ENCODE measurements at regions not wholly inside any gene's neighbourhood (a gene's known extent, or its start where the extent isn't known, plus 50 kb on each side); places are given as distances from the start of the nearest gene placed in this dataset.
A peak's percentile ranks its signal among the peaks of the same experiment; 100 is the strongest.
"Not testable (repeated sequence)": the region's sequence is repeated elsewhere in the genome, so short reads cannot be mapped to it uniquely, and the experiment has no call there.

DNA sequence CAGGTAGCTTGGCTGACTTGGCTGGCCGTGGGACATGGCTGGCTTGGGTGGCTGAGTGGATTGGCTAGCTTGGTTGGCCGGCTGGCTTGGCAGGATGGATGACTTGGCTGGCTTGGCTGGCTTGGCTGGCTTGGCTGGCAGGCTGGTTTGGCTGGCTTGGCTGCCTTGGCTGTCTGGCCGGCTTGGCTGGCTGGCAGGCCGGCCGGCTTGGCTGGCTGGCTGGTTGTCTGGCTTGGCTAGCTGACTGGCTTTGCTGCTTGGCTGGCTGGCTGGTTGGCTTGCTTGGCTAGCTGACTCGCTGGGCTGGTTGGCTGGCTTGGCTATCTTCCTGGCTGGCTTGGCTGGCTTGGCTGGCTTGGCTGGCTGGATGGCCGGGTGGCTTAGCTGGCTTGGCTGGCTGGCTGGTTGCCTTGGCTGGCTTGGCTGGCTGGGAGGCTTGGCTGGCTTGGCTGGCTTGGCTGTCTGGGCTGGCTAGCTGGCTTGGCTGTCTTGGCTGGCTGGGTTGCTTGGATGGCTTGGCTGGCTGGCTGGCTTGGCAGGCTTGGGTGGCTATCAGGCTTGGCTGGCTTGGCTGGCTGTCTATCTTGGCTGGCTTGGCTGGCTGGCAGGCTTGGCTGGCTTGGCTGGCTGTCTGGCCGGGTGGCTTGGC is 129.7 kb upstream of the FAM72C start:
- DNase-seq = no peak
- 80 to 83% methylated on average over 8 of the region's 8 CpGs for WGBS, 2 experiments (ENCODE audit: insufficient coverage in 1 of 2, insufficient read length in 1 of 2)
- no peak overlapping the region for H3K4me3 Mint-ChIP-seq

DNA sequence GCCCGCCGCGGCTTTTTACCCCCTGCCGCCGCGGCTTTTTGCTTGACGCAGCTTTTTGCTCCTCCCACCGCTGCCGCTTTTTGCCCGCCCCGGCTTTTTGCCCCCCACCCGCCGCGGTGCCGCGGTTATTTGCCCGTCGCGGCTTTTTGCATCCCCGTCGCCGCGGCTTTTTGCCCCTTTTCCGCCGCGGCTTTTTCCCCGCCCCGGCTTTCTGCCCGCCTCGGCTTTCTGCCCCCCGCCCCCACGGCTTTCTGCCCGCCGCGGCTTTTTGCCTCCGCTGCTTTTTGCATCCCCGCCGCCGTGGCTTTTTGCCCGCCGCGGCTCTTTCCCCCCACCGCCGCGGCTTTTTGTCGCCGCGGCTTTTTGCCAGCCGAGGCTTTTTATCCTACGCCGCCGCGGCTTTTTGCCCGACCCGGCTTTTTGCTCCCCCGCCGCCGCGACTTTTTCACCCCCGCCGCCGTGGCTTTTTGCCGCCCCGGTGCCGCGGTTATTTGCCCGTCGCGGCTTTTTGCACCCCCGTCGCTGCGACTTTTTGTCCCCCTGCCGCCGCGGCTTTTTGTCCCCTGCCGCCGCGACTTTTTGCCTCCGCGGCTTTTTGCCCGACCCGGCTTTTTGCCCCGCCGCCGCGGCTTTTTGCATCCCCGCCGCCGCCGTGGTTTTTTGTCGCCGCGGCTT is 105.5 kb upstream of the FAM72C start:
- not testable (repeated sequence) for H3K4me1 Mint-ChIP-seq; H3K27ac Mint-ChIP-seq; H3K27me3 ChIP-seq (ENCODE audit: control insufficient read depth, insufficient read depth, low read length, poor library complexity, severe bottlenecking); H3K9me3 Mint-ChIP-seq; H3K36me3 ChIP-seq (ENCODE audit: control insufficient read depth, insufficient read depth, low read length); H3K9ac ChIP-seq (ENCODE audit: extremely low read depth, low read length, poor library complexity, severe bottlenecking); H3K4me3 ChIP-seq (ENCODE audit: low read length); H3K27me3 Mint-ChIP-seq (ENCODE audit: insufficient read depth); H3K9me3 ChIP-seq (ENCODE audit: control insufficient read depth, low read length); H3K4me1 ChIP-seq (ENCODE audit: control insufficient read depth, insufficient read depth, low read length); H3K36me3 Mint-ChIP-seq (ENCODE audit: low read depth)
- H3K27ac ChIP-seq (ENCODE audit: low read depth, low read length) = peak overlapping the region; percentile 49
- WGBS, 2 experiments (ENCODE audit: insufficient coverage in 1 of 2, insufficient read length in 1 of 2) = 2 to 3% methylated on average over 14 to 89 of the region's 93 CpGs
- DNase-seq = peak; percentile 84
- H3K4me3 Mint-ChIP-seq = peak overlapping the region; percentile 62

More for the DNA sequence above, 129.7 kb upstream of the FAM72C start:
- no peaks in the 10 kb centered on the region for H3K27me3 Mint-ChIP-seq (ENCODE audit: insufficient read depth)
- no peaks in the 10 kb centered on the region for H3K4me1 ChIP-seq (ENCODE audit: control insufficient read depth, insufficient read depth, low read length)
- H3K4me1 Mint-ChIP-seq = no peaks in the 10 kb centered on the region
- H3K36me3 ChIP-seq (ENCODE audit: control insufficient read depth, insufficient read depth, low read length) = no peaks in the 10 kb centered on the region
- H3K36me3 Mint-ChIP-seq (ENCODE audit: low read depth) = no peaks in the 10 kb centered on the region
- no peaks in the 10 kb centered on the region for H3K27me3 ChIP-seq (ENCODE audit: control insufficient read depth, insufficient read depth, low read length, poor library complexity, severe bottlenecking)
- H3K9me3 ChIP-seq (ENCODE audit: control insufficient read depth, low read length) = no peaks in the 10 kb centered on the region
- no peak overlapping the region for H3K27ac ChIP-seq (ENCODE audit: low read depth, low read length)
- no peak overlapping the region for H3K9ac ChIP-seq (ENCODE audit: extremely low read depth, low read length, poor library complexity, severe bottlenecking)
- H3K9me3 Mint-ChIP-seq = peaks cover 4% of the 10 kb centered on the region
- TF ChIP-seq, protein P1, sequence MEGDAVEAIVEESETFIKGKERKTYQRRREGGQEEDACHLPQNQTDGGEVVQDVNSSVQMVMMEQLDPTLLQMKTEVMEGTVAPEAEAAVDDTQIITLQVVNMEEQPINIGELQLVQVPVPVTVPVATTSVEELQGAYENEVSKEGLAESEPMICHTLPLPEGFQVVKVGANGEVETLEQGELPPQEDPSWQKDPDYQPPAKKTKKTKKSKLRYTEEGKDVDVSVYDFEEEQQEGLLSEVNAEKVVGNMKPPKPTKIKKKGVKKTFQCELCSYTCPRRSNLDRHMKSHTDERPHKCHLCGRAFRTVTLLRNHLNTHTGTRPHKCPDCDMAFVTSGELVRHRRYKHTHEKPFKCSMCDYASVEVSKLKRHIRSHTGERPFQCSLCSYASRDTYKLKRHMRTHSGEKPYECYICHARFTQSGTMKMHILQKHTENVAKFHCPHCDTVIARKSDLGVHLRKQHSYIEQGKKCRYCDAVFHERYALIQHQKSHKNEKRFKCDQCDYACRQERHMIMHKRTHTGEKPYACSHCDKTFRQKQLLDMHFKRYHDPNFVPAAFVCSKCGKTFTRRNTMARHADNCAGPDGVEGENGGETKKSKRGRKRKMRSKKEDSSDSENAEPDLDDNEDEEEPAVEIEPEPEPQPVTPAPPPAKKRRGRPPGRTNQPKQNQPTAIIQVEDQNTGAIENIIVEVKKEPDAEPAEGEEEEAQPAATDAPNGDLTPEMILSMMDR (conservative IDR thresholded peaks at IDR 0.05) = no peak
- no peak overlapping the region for H3K4me3 ChIP-seq (ENCODE audit: low read length)
- no peak overlapping the region for H3K27ac Mint-ChIP-seq

DNA sequence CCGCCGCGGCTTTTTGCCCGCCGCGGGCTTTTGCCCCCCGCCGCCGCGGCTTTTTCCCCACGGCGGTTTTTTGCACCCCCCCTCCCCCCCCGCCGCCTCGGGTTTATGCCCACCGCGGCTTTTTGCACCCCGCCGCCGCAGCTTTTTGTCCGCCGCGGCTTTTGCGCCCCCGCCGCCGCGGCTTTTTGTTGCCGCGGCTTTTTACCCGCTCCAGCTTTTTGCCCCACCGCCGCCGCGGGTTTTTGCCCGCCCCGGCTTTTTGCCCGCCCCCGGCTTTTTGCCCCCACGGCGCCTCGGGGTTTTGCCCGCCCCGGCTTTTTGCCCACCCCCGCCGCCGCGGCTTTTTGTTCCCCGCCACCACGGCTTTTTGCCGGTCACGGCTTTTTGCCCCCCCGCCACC is 104.9 kb upstream of the FAM72C start:
- WGBS, 2 experiments (ENCODE audit: insufficient coverage in 1 of 2, insufficient read length in 1 of 2) = 1% methylated on average over 34 of the region's 53 CpGs; no CpG with 5 or more reads in 1 of the 2 experiments
- not testable (repeated sequence) for H3K4me1 Mint-ChIP-seq

DNA sequence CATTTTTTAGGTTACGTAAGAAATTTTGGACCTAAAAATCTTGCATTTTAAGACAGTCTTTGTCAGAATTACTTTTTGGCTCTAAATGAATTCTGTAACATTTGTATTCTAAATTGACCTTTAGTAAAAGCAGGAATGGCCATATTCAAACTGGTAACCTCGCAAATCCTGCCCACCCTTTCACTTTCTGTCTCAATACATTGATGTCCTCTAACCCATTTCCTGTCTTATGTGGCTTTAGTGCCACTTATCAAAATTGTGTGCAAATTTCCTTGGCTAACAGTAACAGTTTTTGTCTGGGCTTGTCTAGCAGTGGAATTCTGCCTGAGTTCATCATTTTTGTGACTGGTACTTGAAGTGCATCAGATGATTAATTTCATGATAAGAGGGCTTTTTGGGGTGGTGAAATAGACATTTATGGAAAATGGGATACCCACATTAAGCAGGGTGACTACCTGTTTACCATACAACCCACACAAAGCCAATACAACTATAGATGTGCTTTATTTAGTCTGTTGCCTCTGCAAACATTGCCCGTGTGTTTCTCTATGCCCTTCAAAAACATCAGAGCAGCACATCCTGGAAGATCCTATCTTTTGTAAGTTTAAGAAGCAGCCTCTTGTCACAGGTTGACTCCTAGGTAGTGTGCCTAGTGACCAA is 98.7 kb upstream of the FAM72C start:
- H3K4me3 Mint-ChIP-seq; H3K27ac ChIP-seq (ENCODE audit: low read depth, low read length): not testable (repeated sequence)
- WGBS, 2 experiments (ENCODE audit: insufficient coverage in 1 of 2, insufficient read length in 1 of 2) = no CpG with 5 or more reads among the region's 3 CpGs

More for the DNA sequence above, 104.9 kb upstream of the FAM72C start:
- not testable (repeated sequence) for H3K27me3 Mint-ChIP-seq (ENCODE audit: insufficient read depth); H3K4me1 ChIP-seq (ENCODE audit: control insufficient read depth, insufficient read depth, low read length); H3K9me3 Mint-ChIP-seq; H3K27me3 ChIP-seq (ENCODE audit: control insufficient read depth, insufficient read depth, low read length, poor library complexity, severe bottlenecking); H3K27ac Mint-ChIP-seq; H3K4me3 ChIP-seq (ENCODE audit: low read length); H3K9me3 ChIP-seq (ENCODE audit: control insufficient read depth, low read length); H3K36me3 Mint-ChIP-seq (ENCODE audit: low read depth); H3K27ac ChIP-seq (ENCODE audit: low read depth, low read length); DNase-seq; H3K36me3 ChIP-seq (ENCODE audit: control insufficient read depth, insufficient read depth, low read length); H3K9ac ChIP-seq (ENCODE audit: extremely low read depth, low read length, poor library complexity, severe bottlenecking)
- peak overlapping the region; percentile 62 for H3K4me3 Mint-ChIP-seq

DNA sequence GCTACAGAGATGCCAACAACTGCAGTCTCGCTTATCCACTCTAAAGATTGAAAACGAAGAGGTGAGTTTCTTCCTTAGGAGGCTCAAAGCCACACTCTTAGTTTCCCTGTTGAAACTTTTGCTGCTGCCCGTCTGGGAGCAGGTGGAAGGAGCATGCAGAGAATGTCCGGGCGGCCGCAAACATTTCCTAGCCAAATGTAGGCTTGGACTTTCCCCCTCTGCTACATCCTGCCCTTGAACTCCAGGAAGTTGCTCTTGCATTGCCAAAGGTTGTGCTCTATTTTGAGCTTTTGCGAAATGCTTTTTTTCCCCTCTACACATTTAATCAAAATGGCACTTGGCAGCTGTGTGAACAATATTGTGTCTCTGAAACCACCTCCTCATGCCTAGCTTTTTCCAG is 95.3 kb upstream of the FAM72C start:
- not testable (repeated sequence) for H3K27ac ChIP-seq (ENCODE audit: low read depth, low read length); H3K27ac Mint-ChIP-seq; H3K9ac ChIP-seq (ENCODE audit: extremely low read depth, low read length, poor library complexity, severe bottlenecking); H3K9me3 Mint-ChIP-seq; H3K36me3 Mint-ChIP-seq (ENCODE audit: low read depth); H3K36me3 ChIP-seq (ENCODE audit: control insufficient read depth, insufficient read depth, low read length); H3K27me3 ChIP-seq (ENCODE audit: control insufficient read depth, insufficient read depth, low read length, poor library complexity, severe bottlenecking); H3K4me3 ChIP-seq (ENCODE audit: low read length); H3K27me3 Mint-ChIP-seq (ENCODE audit: insufficient read depth); H3K4me1 ChIP-seq (ENCODE audit: control insufficient read depth, insufficient read depth, low read length); H3K9me3 ChIP-seq (ENCODE audit: control insufficient read depth, low read length); DNase-seq; H3K4me3 Mint-ChIP-seq; H3K4me1 Mint-ChIP-seq
- WGBS, 2 experiments (ENCODE audit: insufficient coverage in 1 of 2, insufficient read length in 1 of 2) = no CpG with 5 or more reads among the region's 7 CpGs

More for the DNA sequence above, 98.7 kb upstream of the FAM72C start:
- not testable (repeated sequence) for H3K36me3 ChIP-seq (ENCODE audit: control insufficient read depth, insufficient read depth, low read length); H3K9me3 Mint-ChIP-seq; H3K4me1 ChIP-seq (ENCODE audit: control insufficient read depth, insufficient read depth, low read length); H3K4me1 Mint-ChIP-seq; H3K27ac Mint-ChIP-seq; H3K36me3 Mint-ChIP-seq (ENCODE audit: low read depth); H3K4me3 ChIP-seq (ENCODE audit: low read length); H3K9ac ChIP-seq (ENCODE audit: extremely low read depth, low read length, poor library complexity, severe bottlenecking); H3K27me3 ChIP-seq (ENCODE audit: control insufficient read depth, insufficient read depth, low read length, poor library complexity, severe bottlenecking); H3K9me3 ChIP-seq (ENCODE audit: control insufficient read depth, low read length); DNase-seq; H3K27me3 Mint-ChIP-seq (ENCODE audit: insufficient read depth)

DNA sequence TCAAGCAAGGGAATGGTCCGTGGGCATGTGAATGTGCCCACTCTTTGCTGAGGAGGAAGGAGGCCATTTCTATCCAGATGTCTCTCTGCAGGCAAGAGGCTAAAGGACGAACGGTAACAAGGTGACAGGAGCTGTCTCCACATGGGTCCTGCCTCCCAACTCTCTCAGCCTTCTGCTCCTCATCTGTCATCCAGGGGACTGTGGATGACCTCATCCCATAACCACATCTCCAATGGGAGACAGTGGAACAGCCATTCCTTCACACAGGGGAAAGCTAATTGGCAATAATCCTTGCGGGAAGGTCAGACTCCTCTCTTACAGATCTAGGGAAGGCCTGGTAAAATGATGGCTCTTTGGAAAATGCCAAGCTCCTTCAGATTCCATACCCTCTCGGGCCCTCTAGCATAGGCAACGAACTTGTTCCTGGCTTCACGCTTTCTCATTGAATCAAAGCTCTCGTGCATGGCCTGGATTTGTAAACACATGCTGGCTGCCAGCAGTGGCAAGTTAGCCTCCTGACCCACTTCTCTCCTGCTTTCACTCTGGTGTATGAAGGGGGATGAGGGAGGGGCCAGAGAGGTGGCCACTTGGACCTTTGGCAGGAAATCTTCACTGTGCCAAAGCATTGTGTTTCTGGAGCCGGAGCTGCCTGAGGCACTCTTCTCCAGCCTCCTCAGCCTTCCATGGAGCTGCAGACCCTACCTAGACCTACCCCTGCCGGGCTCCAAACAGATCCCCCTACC is 94.5 kb upstream of the FAM72C start:
- H3K27me3 Mint-ChIP-seq (ENCODE audit: insufficient read depth); H3K4me3 Mint-ChIP-seq; H3K4me3 ChIP-seq (ENCODE audit: low read length); H3K9me3 Mint-ChIP-seq; H3K36me3 Mint-ChIP-seq (ENCODE audit: low read depth); DNase-seq; H3K36me3 ChIP-seq (ENCODE audit: control insufficient read depth, insufficient read depth, low read length); H3K27ac ChIP-seq (ENCODE audit: low read depth, low read length); H3K9ac ChIP-seq (ENCODE audit: extremely low read depth, low read length, poor library complexity, severe bottlenecking); H3K4me1 Mint-ChIP-seq; H3K4me1 ChIP-seq (ENCODE audit: control insufficient read depth, insufficient read depth, low read length); H3K27ac Mint-ChIP-seq; H3K9me3 ChIP-seq (ENCODE audit: control insufficient read depth, low read length); H3K27me3 ChIP-seq (ENCODE audit: control insufficient read depth, insufficient read depth, low read length, poor library complexity, severe bottlenecking): not testable (repeated sequence)
- 100% methylated on average over 2 of the region's 10 CpGs; no CpG with 5 or more reads in 1 of the 2 experiments for WGBS, 2 experiments (ENCODE audit: insufficient coverage in 1 of 2, insufficient read length in 1 of 2)
